H1 (cell line): ENCODE measurements at regions not wholly inside any gene's neighbourhood (a gene's known extent, or its start where the extent isn't known, plus 50 kb on each side); places are given as distances from the start of the nearest gene placed in this dataset.

ENCODE experiments used
- CTCF ChIA-PET: fragments of 300-600 bp; sonication (Branson Sonifier 250); formaldehyde crosslinking; loops from one replicate; lab custom pipeline; 2021; ENCODE audit not compliant: partially characterized antibody; lab: Charles Lee
- POLR2A ChIA-PET: fragments of 300-600 bp; sonication (Branson Sonifier 250); formaldehyde crosslinking; loops from one replicate; lab custom pipeline; 2021; ENCODE audit warnings: inconsistent platforms; ENCODE audit not compliant: partially characterized antibody; lab: Charles Lee
- DNase-seq, 2 experiments: peaks; one replicate each; pipeline versions ENCODE4 v3.0.0 to v3.0.0-alpha.2; 2010 to 2022; ENCODE audit warnings: low spot score in 2 of 2, low read depth in 1 of 2, mixed read lengths in 1 of 2
- FAIRE-seq: peaks from 2 replicates; lab custom pipeline; 2011; peaks lifted over from hg19 to GRCh38; lab: Jason Lieb, UNC
- H2AFZ ChIP-seq: 2 replicates; pipeline ENCODE4 v1.8.1; 2012; ENCODE audit warnings: low read length, inconsistent platforms
- H2AK5ac ChIP-seq: 2 replicates; pipeline ENCODE4 v1.6.1; 2013; ENCODE audit warnings: low read depth, low read length
- H2BK120ac ChIP-seq: replicated peaks from 2 replicates; pipeline ENCODE3; 2013; ENCODE audit warnings: low read depth, low read length, inconsistent platforms
- H2BK12ac ChIP-seq: 2 replicates; pipeline ENCODE4 v1.6.1; 2013; ENCODE audit warnings: low read depth, low read length
- H2BK15ac ChIP-seq: 2 replicates; pipeline ENCODE4 v1.6.1; 2013; ENCODE audit warnings: low read length
- H2BK20ac ChIP-seq: 2 replicates; pipeline ENCODE4 v1.6.1; 2013; ENCODE audit warnings: low read length
- H2BK5ac ChIP-seq: 2 replicates; pipeline ENCODE4 v1.6.1; 2013; ENCODE audit warnings: low read depth, low read length
- H3K14ac ChIP-seq: 2 replicates; pipeline ENCODE4 v1.6.1; 2013; ENCODE audit warnings: inconsistent platforms; ENCODE audit not compliant: insufficient read length
- H3K18ac ChIP-seq: 2 replicates; pipeline ENCODE4 v1.6.1; 2013; ENCODE audit warnings: low read length; ENCODE audit errors: extremely low read depth
- H3K23ac ChIP-seq: 2 replicates; pipeline ENCODE4 v1.6.1; 2013; ENCODE audit warnings: inconsistent platforms; ENCODE audit not compliant: insufficient read length
- H3K23me2 ChIP-seq: 2 replicates; pipeline ENCODE4 v1.6.1; 2013; ENCODE audit warnings: low read depth, low read length
- H3K27ac ChIP-seq: 2 replicates; pipeline ENCODE4 v1.6.1; 2011; ENCODE audit warnings: low read depth, low read length, inconsistent platforms
- H3K27me3 ChIP-seq, 4 experiments: replicated peaks in 1 of 4; 1 replicate in 1 of 4; 2 replicates in 3 of 4; pipeline versions ENCODE4 v1.6.1 to v1.8.1; 2011 to 2013; ENCODE audit warnings: low read length in 3 of 4, mild to moderate bottlenecking in 3 of 4, inconsistent platforms in 2 of 4, mixed read lengths in 2 of 4, moderate library complexity in 1 of 4; ENCODE audit not compliant: control insufficient read depth in 3 of 4, insufficient read depth in 3 of 4; ENCODE audit errors: extremely low read depth in 1 of 4
- H3K36me3 ChIP-seq, 4 experiments: 2 replicates each; pipeline versions ENCODE4 v1.6.1 to v1.8.1; 2011 to 2013; ENCODE audit warnings: mild to moderate bottlenecking in 4 of 4, low read length in 3 of 4, moderate library complexity in 2 of 4, control low read depth in 1 of 4, inconsistent platforms in 1 of 4; ENCODE audit not compliant: insufficient read depth in 4 of 4, control insufficient read depth in 2 of 4
- H3K4ac ChIP-seq: replicated peaks from 2 replicates; pipeline ENCODE3; 2013; ENCODE audit warnings: low read length, low read depth, mixed read lengths, inconsistent platforms; ENCODE audit not compliant: insufficient read length
- H3K4me1 ChIP-seq, 4 experiments: replicated peaks in 1 of 4; 1 replicate in 1 of 4; 2 replicates in 3 of 4; pipeline versions ENCODE4 v1.6.1 to v1.8.1; 2011 to 2013; ENCODE audit warnings: low read length in 3 of 4, inconsistent platforms in 2 of 4, mixed read lengths in 1 of 4; ENCODE audit not compliant: insufficient read depth in 4 of 4, control insufficient read depth in 3 of 4
- H3K4me2 ChIP-seq, 2 experiments: 2 replicates each; pipeline versions ENCODE4 v1.6.1 to v1.8.1; 2011 to 2013; ENCODE audit warnings: low read depth in 2 of 2, low read length in 2 of 2, control low read depth in 1 of 2, inconsistent platforms in 1 of 2, mild to moderate bottlenecking in 1 of 2; ENCODE audit not compliant: insufficient read depth in 1 of 2
- H3K4me3 ChIP-seq, 4 experiments: fragments of 200-600, 300-600 bp in 1 of 4; sonication (generic), shearing (Covaris generic), sonication (Bioruptor Twin) in 1 of 4; 2 replicates each; pipeline versions ENCODE4 v1.5.1 to v1.8.1; 2011 to 2016; ENCODE audit warnings: low read length in 4 of 4, low read depth in 3 of 4, control low read depth in 2 of 4, inconsistent platforms in 2 of 4, mild to moderate bottlenecking in 2 of 4, mixed read lengths in 1 of 4, moderate library complexity in 1 of 4; ENCODE audit not compliant: insufficient read depth in 2 of 4; ENCODE audit errors: extremely low read depth in 1 of 4
- H3K56ac ChIP-seq: replicated peaks from 2 replicates; pipeline ENCODE3; 2013; ENCODE audit warnings: low read depth, mild to moderate bottlenecking, mixed read lengths, low read length, inconsistent platforms; ENCODE audit not compliant: insufficient read length
- H3K79me1 ChIP-seq: 2 replicates; pipeline ENCODE4 v1.6.1; 2013; ENCODE audit warnings: low read depth, low read length, control low read depth
- H3K79me2 ChIP-seq, 2 experiments: 2 replicates each; pipeline versions ENCODE4 v1.6.1 to v1.8.1; 2012 to 2013; ENCODE audit warnings: low read length in 2 of 2, mild to moderate bottlenecking in 2 of 2, inconsistent platforms in 1 of 2; ENCODE audit not compliant: insufficient read depth in 2 of 2, control insufficient read depth in 1 of 2
- H3K9ac ChIP-seq, 4 experiments: replicated peaks in 1 of 4; 1 replicate in 1 of 4; 2 replicates in 3 of 4; pipeline versions ENCODE4 v1.6.1 to v1.8.1; 2011 to 2013; ENCODE audit warnings: low read depth in 3 of 4, low read length in 3 of 4, control low read depth in 2 of 4, mild to moderate bottlenecking in 2 of 4, moderate library complexity in 2 of 4, inconsistent platforms in 1 of 4; ENCODE audit errors: extremely low read depth in 1 of 4
- H3K9me3 ChIP-seq, 2 experiments: 2 replicates each; pipeline versions ENCODE4 v1.6.1 to v1.8.1; 2012 to 2013; ENCODE audit warnings: mild to moderate bottlenecking in 2 of 2, moderate library complexity in 2 of 2, control low read depth in 1 of 2, inconsistent platforms in 1 of 2, low read depth in 1 of 2, low read length in 1 of 2, mixed read lengths in 1 of 2; ENCODE audit not compliant: insufficient read depth in 2 of 2
- H4K20me1 ChIP-seq, 2 experiments: replicated peaks in 1 of 2; 2 replicates each; pipeline versions ENCODE3 to v1.8.1; 2011 to 2013; ENCODE audit warnings: inconsistent platforms in 2 of 2, low read length in 2 of 2, mild to moderate bottlenecking in 1 of 2; ENCODE audit not compliant: insufficient read depth in 2 of 2, control insufficient read depth in 1 of 2
- H4K5ac ChIP-seq: 2 replicates; pipeline ENCODE4 v1.6.1; 2013; ENCODE audit warnings: low read length, low read depth, mixed read lengths, inconsistent platforms; ENCODE audit not compliant: insufficient read length
- H4K8ac ChIP-seq: 2 replicates; pipeline ENCODE4 v1.8.0; 2013; ENCODE audit warnings: mild to moderate bottlenecking, moderate library complexity, low read length, inconsistent platforms; ENCODE audit not compliant: insufficient read depth; ENCODE audit errors: extremely low read depth
- H4K91ac ChIP-seq: replicated peaks from 2 replicates; pipeline ENCODE3; 2013; ENCODE audit warnings: low read length, mixed read lengths, inconsistent platforms; ENCODE audit not compliant: insufficient read length
- ASH2L ChIP-seq: fragments of 200-600, 300-600 bp; sonication (generic); IDR thresholded peaks from one replicate; pipeline ENCODE4 v1.7.1; 2017; ENCODE audit warnings: low read length
- BCL11A ChIP-seq, 2 experiments: IDR thresholded peaks; one replicate each; pipeline ENCODE4 v1.6.1; 2011; ENCODE audit warnings: low read depth in 2 of 2, low read length in 2 of 2, mild to moderate bottlenecking in 2 of 2
- CHD1 ChIP-seq: IDR thresholded peaks from 2 replicates; pipeline ENCODE4 v1.6.1; 2012; ENCODE audit warnings: low read depth, low read length, improper control_type of control experiment
- E2F6 ChIP-seq: IDR thresholded peaks from 2 replicates; pipeline ENCODE4 v1.6.1; 2012; ENCODE audit warnings: inconsistent platforms
- HDAC6 ChIP-seq: IDR thresholded peaks from one replicate; pipeline ENCODE4 v1.7.1; 2012; ENCODE audit warnings: low read depth, mild to moderate bottlenecking, inconsistent platforms, low read length, moderate library complexity
- KDM5A ChIP-seq: fragments of 200-600 bp; IDR thresholded peaks from 2 replicates; pipeline ENCODE4 v1.7.1; 2012; ENCODE audit warnings: mild to moderate bottlenecking, low read length, inconsistent platforms, mixed read lengths
- NRF1 ChIP-seq: IDR thresholded peaks from 2 replicates; pipeline ENCODE4 v1.6.1; 2011; ENCODE audit warnings: mild to moderate bottlenecking, low read depth, low read length, improper control_type of control experiment
- POU5F1 ChIP-seq: IDR thresholded peaks from 2 replicates; pipeline ENCODE4 v1.6.1; 2011; ENCODE audit warnings: low read depth, mild to moderate bottlenecking, low read length, moderate library complexity
- RBBP5 ChIP-seq: IDR thresholded peaks from 2 replicates; pipeline ENCODE4 v1.7.1; 2012; ENCODE audit warnings: low read depth, mild to moderate bottlenecking, inconsistent platforms, low read length, moderate library complexity, borderline replicate concordance
- ZNF274 ChIP-seq: IDR thresholded peaks from 2 replicates; pipeline ENCODE4 v1.7.0; 2012; ENCODE audit warnings: low read length, borderline replicate concordance; ENCODE audit errors: extremely low read depth
- WGBS, 2 experiments: shearing (Covaris generic) in 1 of 2; methylation state at CpG; one replicate each; pipeline versions ENCODE4 v1.1.6 to v1.1.7; 2013 to 2015; ENCODE audit warnings: low lambda C conversion rate in 2 of 2, mixed read lengths in 2 of 2, inconsistent platforms in 1 of 2, low coverage in 1 of 2, missing lambda C conversion rate in 1 of 2; ENCODE audit not compliant: insufficient replicate concordance in 2 of 2, insufficient coverage in 1 of 2, insufficient read length in 1 of 2; ENCODE audit errors: extremely low coverage in 1 of 2, missing lambda C conversion rate in 1 of 2; 5-methylcytosine and 5-hydroxymethylcytosine counted together

GRCh38 chr12:34295366-34296142 lies 273.3 kb downstream of the ALG10 start:
- ChIA-PET CTCF (no interaction called here), POLR2A (no interaction called here)
- Histone ChIP-seq H3K56ac (no peak overlapping the region), H3K9me3 (peaks cover 73 to 100% of the 10 kb centered on the region in 2 experiments), H3K36me3 (no peaks in the 10 kb centered on the region; a peak in 1 of 8 replicates), H2BK12ac (no peak overlapping the region), H3K14ac (no peak overlapping the region), H4K5ac (no peak overlapping the region), H3K27ac (no peak overlapping the region), H2BK20ac (no peak overlapping the region), H3K27me3 (no peaks in the 10 kb centered on the region), H3K23ac (no peak overlapping the region), H3K79me2 (no peaks in the 10 kb centered on the region), H2AFZ (no peak overlapping the region), H3K18ac (no peak overlapping the region), H4K91ac (no peak overlapping the region), H3K9ac (no peak overlapping the region), H4K8ac (no peak overlapping the region), H4K20me1 (no peaks in the 10 kb centered on the region), H2AK5ac (no peak overlapping the region), H3K4me2 (no peak overlapping the region), H2BK120ac (no peak overlapping the region), H3K4ac (no peak overlapping the region), H3K23me2 (no peaks in the 10 kb centered on the region), H3K4me1 (no peaks in the 10 kb centered on the region), H3K4me3 (no peak overlapping the region), H2BK5ac (no peak overlapping the region), H3K79me1 (no peaks in the 10 kb centered on the region), H2BK15ac (no peak overlapping the region)
- WGBS, 2 experiments: 87% methylated on average over 26 of the region's 31 CpGs; no CpG with 5 or more reads in 1 of the 2 experiments
- no peak for FAIRE-seq
- no peak for DNase-seq
- no peak for TF ChIP-seq NRF1
- no peak for TF ChIP-seq HDAC6
- TF ChIP-seq KDM5A: no peak
- TF ChIP-seq POU5F1: no peak
- TF ChIP-seq ZNF274: no peak
- TF ChIP-seq ASH2L: no peak
- no peak for TF ChIP-seq CHD1
- TF ChIP-seq RBBP5: no peak
- TF ChIP-seq E2F6: no peak
- TF ChIP-seq BCL11A (IDR thresholded peaks at IDR 0.05; ENCODE audit: low read depth in 2 of 2, low read length in 2 of 2): no peak
